ENCODE measurements at regions not wholly inside any gene's neighbourhood (a gene's known extent, or its start where the extent isn't known, plus 50 kb on each side); places are given as distances from the start of the nearest gene placed in this dataset.

DNA sequence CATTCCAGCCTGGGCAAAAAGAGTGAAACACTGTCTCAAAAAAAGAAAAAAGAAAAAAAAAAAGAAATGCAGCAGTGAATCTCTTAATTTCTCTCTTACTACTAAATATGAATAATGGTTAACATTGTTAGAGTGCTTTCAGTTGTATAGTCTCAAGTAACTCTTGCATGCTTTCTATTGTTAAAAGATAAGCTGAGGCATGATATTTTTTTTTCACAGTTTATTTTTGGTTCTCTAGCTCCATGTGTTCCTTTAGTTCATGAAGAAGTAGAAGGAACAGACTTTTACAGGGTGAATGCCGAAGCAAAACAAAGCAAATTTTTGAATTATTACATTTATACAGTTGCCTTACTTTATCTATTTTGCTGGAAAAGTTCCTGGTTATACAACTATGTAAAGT is 1180.9 kb downstream of the OTOL1 start:
- no peak overlapping the region for H2BK15ac ChIP-seq (ENCODE audit: low read depth, low read length)
- no peak overlapping the region for H4K91ac ChIP-seq (ENCODE audit: insufficient read length, low read depth, low read length)
- no peaks in the 10 kb centered on the region; the same call in 1 of the 2 replicates for H3K4me1 ChIP-seq (ENCODE audit: insufficient read depth, low read length)
- no peak overlapping the region for H3K14ac ChIP-seq (ENCODE audit: insufficient read depth, low read length)
- no peaks in the 10 kb centered on the region for H3K27me3 Mint-ChIP-seq (ENCODE audit: low read depth)
- no peak overlapping the region for H4K5ac ChIP-seq (ENCODE audit: insufficient read length, low read depth, low read length)
- H3K27ac Mint-ChIP-seq: no peak overlapping the region
- H3T11ph ChIP-seq (ENCODE audit: low read length): no peak overlapping the region
- no peak overlapping the region for H2AK5ac ChIP-seq (ENCODE audit: insufficient read length, low read length)
- H3K9ac ChIP-seq (ENCODE audit: extremely low read depth, insufficient read length, low read length): no peak overlapping the region
- H2BK20ac ChIP-seq (ENCODE audit: low read depth, low read length, poor library complexity, severe bottlenecking): no peak overlapping the region
- no peaks in the 10 kb centered on the region for H3K9me3 ChIP-seq (ENCODE audit: control insufficient read depth, low read depth, low read length)
- H3K79me1 ChIP-seq (ENCODE audit: insufficient read depth, low read depth, low read length, poor library complexity, severe bottlenecking): no peaks in the 10 kb centered on the region
- no peaks in the 10 kb centered on the region for H3K27me3 ChIP-seq (ENCODE audit: insufficient read depth, low read length)
- no peak overlapping the region for H3K27ac ChIP-seq (ENCODE audit: insufficient read length, low read depth, low read length)
- no peak overlapping the region for H2BK5ac ChIP-seq (ENCODE audit: insufficient read length, low read length)
- no peaks in the 10 kb centered on the region for H4K20me1 ChIP-seq (ENCODE audit: control insufficient read depth, insufficient read depth, insufficient read length)
- no peak overlapping the region for H3K4me2 ChIP-seq (ENCODE audit: insufficient read depth, insufficient read length, low read length)
- peaks cover 23 to 28% of the 10 kb centered on the region in 2 experiments for H3K4me1 Mint-ChIP-seq
- no peak overlapping the region for H2BK12ac ChIP-seq (ENCODE audit: insufficient read length, low read depth, low read length)
- H3K23ac ChIP-seq (ENCODE audit: insufficient read length, low read depth, low read length): no peak overlapping the region
- no peak overlapping the region for H3K18ac ChIP-seq (ENCODE audit: insufficient read length, low read depth, low read length)
- no peaks in the 10 kb centered on the region for H3K79me2 ChIP-seq (ENCODE audit: insufficient read depth, low read length)
- H3K4ac ChIP-seq (ENCODE audit: low read depth, low read length): no peak overlapping the region
- H2BK120ac ChIP-seq (ENCODE audit: low read depth, low read length, poor library complexity, severe bottlenecking): no peak overlapping the region
- no CpG with 5 or more reads among the region's 1 CpG for WGBS (ENCODE audit: extremely low coverage, insufficient read length, low lambda C conversion rate)
- H3K56ac ChIP-seq (ENCODE audit: insufficient read length, low read depth, low read length): no peak overlapping the region
- no peak for DNase-seq
- H2AFZ ChIP-seq (ENCODE audit: low read length): no peak overlapping the region
- no peaks in the 10 kb centered on the region for H3K23me2 ChIP-seq (ENCODE audit: insufficient read length, low read depth, low read length, poor library complexity, severe bottlenecking)
- H3K36me3 Mint-ChIP-seq (ENCODE audit: insufficient read depth in 1 of 3, low read depth in 3 of 3): no peaks in the 10 kb centered on the region
- TF ChIP-seq, protein P1, sequence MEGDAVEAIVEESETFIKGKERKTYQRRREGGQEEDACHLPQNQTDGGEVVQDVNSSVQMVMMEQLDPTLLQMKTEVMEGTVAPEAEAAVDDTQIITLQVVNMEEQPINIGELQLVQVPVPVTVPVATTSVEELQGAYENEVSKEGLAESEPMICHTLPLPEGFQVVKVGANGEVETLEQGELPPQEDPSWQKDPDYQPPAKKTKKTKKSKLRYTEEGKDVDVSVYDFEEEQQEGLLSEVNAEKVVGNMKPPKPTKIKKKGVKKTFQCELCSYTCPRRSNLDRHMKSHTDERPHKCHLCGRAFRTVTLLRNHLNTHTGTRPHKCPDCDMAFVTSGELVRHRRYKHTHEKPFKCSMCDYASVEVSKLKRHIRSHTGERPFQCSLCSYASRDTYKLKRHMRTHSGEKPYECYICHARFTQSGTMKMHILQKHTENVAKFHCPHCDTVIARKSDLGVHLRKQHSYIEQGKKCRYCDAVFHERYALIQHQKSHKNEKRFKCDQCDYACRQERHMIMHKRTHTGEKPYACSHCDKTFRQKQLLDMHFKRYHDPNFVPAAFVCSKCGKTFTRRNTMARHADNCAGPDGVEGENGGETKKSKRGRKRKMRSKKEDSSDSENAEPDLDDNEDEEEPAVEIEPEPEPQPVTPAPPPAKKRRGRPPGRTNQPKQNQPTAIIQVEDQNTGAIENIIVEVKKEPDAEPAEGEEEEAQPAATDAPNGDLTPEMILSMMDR (conservative IDR thresholded peaks at IDR 0.05): no peak
- H3K4me3 Mint-ChIP-seq: no peak overlapping the region
- no peak overlapping the region for H4K8ac ChIP-seq (replicated peaks; ENCODE audit: insufficient read length, low read depth, low read length)
- H3K9me3 Mint-ChIP-seq: no peaks in the 10 kb centered on the region

Measured in H9 (cell line).